ENCODE measurements at regions not wholly inside any gene's neighbourhood (a gene's known extent, or its start where the extent isn't known, plus 50 kb on each side); places are given as distances from the start of the nearest gene placed in this dataset.

DNA sequence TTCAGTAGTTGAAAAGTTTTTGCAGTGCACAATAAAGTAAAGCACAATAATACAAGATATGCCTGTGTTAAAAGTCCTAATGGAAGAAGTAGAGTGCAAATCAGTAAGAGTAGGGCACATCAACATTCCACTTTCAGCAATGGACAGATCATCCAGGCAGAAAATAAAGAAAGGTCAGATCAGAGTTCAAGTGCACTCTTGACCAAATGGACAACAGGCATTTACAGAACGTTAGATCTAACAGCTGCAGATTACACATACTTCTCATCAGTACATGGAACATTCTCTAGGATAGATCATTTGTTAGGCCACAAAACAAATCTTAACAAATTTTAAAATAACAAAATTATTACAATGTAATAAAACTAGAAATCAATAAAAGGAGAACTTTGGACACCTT, 1373.5 kb upstream of the PABPC4L start:
- H3K9me3 ChIP-seq, result no peaks in the 10 kb centered on the region
- peaks cover 0 to 7% of the 10 kb centered on the region in 2 donors for H3K4me1 ChIP-seq (ENCODE audit: control insufficient read depth in 1 of 2, low read depth in 2 of 2)
- H3K27ac ChIP-seq, result no peak overlapping the region
- DNase-seq (ENCODE audit: low spot score) (no peak), ATAC-seq (ENCODE audit: insufficient number of reproducible peaks, low FRiP score, low read depth) (no peak)
- TF ChIP-seq, protein P1, sequence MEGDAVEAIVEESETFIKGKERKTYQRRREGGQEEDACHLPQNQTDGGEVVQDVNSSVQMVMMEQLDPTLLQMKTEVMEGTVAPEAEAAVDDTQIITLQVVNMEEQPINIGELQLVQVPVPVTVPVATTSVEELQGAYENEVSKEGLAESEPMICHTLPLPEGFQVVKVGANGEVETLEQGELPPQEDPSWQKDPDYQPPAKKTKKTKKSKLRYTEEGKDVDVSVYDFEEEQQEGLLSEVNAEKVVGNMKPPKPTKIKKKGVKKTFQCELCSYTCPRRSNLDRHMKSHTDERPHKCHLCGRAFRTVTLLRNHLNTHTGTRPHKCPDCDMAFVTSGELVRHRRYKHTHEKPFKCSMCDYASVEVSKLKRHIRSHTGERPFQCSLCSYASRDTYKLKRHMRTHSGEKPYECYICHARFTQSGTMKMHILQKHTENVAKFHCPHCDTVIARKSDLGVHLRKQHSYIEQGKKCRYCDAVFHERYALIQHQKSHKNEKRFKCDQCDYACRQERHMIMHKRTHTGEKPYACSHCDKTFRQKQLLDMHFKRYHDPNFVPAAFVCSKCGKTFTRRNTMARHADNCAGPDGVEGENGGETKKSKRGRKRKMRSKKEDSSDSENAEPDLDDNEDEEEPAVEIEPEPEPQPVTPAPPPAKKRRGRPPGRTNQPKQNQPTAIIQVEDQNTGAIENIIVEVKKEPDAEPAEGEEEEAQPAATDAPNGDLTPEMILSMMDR (IDR thresholded peaks at IDR 0.05), result no peak
- no peak overlapping the region for H3K4me3 ChIP-seq
- no peaks in the 10 kb centered on the region for H3K27me3 ChIP-seq (replicated peaks; ENCODE audit: insufficient read depth)
- H3K36me3 ChIP-seq, result no peaks in the 10 kb centered on the region

DNA sequence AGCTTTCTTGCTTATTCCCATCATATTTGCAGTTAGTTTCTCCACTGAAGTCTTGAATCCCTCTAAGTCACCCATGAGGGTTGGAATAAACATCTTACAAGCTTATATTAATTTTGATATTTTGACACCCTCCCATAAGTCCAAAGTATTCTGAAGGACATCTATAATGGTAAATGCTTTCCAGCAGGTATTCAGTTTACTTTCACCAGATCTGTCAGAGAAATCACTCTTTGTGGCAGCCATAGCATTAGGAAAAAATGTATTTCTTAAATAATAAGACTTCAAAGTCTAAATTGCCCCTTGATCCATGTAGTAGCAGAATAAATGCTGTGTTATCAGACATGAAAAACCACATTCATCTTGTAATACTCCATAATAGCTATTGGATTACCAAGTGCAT, 1371.7 kb upstream of the PABPC4L start:
- no peak for DNase-seq (ENCODE audit: low spot score)
- no peaks in the 10 kb centered on the region for H3K9me3 ChIP-seq
- no peak for ATAC-seq (ENCODE audit: insufficient number of reproducible peaks, low FRiP score, low read depth)
- no peaks in the 10 kb centered on the region for H3K27me3 ChIP-seq (replicated peaks; ENCODE audit: insufficient read depth)
- H3K4me3 ChIP-seq, result no peak overlapping the region
- H3K4me1 ChIP-seq (ENCODE audit: control insufficient read depth in 1 of 2, low read depth in 2 of 2), result peaks cover 0 to 7% of the 10 kb centered on the region in 2 donors
- TF ChIP-seq, protein P1 (IDR thresholded peaks at IDR 0.05), result no peak
- H3K36me3 ChIP-seq, result no peaks in the 10 kb centered on the region
- no peak overlapping the region for H3K27ac ChIP-seq

- Histone ChIP-seq H3K4me3 (no peak overlapping the region), H3K27ac (no peak overlapping the region), H3K27me3 (replicated peaks; ENCODE audit: insufficient read depth) (no peaks in the 10 kb centered on the region), H3K4me1 (ENCODE audit: control insufficient read depth in 1 of 2, low read depth in 2 of 2) (no peaks in the 10 kb centered on the region), H3K36me3 (no peaks in the 10 kb centered on the region), H3K9me3 (no peaks in the 10 kb centered on the region)
- ATAC-seq (ENCODE audit: insufficient number of reproducible peaks, low FRiP score, low read depth) (no peak), DNase-seq (ENCODE audit: low spot score) (no peak)
- TF ChIP-seq, protein P1 (IDR thresholded peaks at IDR 0.05), result no peak
These were observed 1362.5 kb upstream of the PABPC4L start for GRCh38 chr4:135564090-135564489.

DNA sequence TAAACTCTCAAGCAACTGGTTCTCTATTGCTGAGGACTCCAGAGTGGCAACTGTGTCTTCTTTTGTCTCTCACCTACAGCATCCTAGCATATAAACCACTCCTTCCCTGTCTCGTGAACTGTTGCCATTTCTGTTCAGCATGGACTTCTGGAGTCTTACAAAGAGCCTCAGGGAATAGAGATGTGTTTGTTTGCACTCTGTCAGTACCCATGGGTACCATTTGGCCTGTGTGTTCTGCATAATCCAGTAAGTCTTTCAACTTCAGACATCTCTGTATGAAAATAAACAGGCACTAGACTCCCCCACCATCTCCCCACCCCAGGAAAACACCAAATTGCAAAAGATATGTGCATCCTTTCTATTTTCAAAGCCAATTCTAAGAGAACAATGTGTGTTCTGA, 1351.6 kb upstream of the PABPC4L start:
- no peak for ATAC-seq (ENCODE audit: insufficient number of reproducible peaks, low FRiP score, low read depth)
- Histone ChIP-seq H3K9me3 (no peaks in the 10 kb centered on the region), H3K4me1 (ENCODE audit: control insufficient read depth in 1 of 2, low read depth in 2 of 2) (no peaks in the 10 kb centered on the region)

DNA sequence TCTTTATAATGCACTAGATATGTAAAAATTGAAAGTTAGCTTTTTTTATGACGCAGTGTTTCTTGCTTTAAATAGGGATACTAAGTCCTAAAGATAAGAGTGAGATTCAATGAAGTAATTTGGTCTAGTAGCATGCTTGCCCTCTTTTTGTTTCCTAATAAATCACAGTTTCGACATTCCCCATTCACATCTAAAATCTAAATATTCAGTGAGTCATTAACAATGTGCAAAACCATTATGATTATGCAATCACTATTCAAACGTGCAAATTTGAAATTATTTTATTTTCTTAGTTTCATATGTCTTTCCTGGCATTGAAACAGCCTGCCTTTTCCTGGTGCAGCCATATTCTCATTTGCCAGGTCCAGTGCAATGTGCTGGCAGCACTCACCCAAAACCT, 1350.5 kb upstream of the PABPC4L start:
- Histone ChIP-seq H3K27me3 (replicated peaks; ENCODE audit: insufficient read depth) (no peaks in the 10 kb centered on the region), H3K36me3 (no peaks in the 10 kb centered on the region), H3K4me1 (ENCODE audit: control insufficient read depth in 1 of 2, low read depth in 2 of 2) (no peaks in the 10 kb centered on the region), H3K27ac (no peak overlapping the region), H3K9me3 (no peaks in the 10 kb centered on the region), H3K4me3 (no peak overlapping the region)
- no peak for DNase-seq (ENCODE audit: low spot score)
- TF ChIP-seq, protein P1 (IDR thresholded peaks at IDR 0.05), result no peak
- no peak for ATAC-seq (ENCODE audit: insufficient number of reproducible peaks, low FRiP score, low read depth)

More for the DNA sequence above, 1351.6 kb upstream of the PABPC4L start:
- Histone ChIP-seq H3K27me3 (replicated peaks; ENCODE audit: insufficient read depth) (no peaks in the 10 kb centered on the region), H3K27ac (no peak overlapping the region), H3K4me3 (no peak overlapping the region), H3K36me3 (no peaks in the 10 kb centered on the region)
- no peak for DNase-seq (ENCODE audit: low spot score)
- TF ChIP-seq, protein P1 (IDR thresholded peaks at IDR 0.05), result no peak
